Stimulated activated CD4-positive, alpha-beta T cell treated with anti-CD3 and anti-CD28 coated beads, Interleukin-2, amount 100 ng/mL, for 48 hours (primary cell): ENCODE measurements at regions not wholly inside any gene's neighbourhood (a gene's known extent, or its start where the extent isn't known, plus 50 kb on each side); places are given as distances from the start of the nearest gene placed in this dataset.
"Not testable (repeated sequence)": the region's sequence is repeated elsewhere in the genome, so short reads cannot be mapped to it uniquely, and the experiment has no call there.

Source experiments
- DNase-seq, 2 donors: peaks; one replicate each; pipeline ENCODE4 v3.0.0-alpha.2; 2020

DNA sequence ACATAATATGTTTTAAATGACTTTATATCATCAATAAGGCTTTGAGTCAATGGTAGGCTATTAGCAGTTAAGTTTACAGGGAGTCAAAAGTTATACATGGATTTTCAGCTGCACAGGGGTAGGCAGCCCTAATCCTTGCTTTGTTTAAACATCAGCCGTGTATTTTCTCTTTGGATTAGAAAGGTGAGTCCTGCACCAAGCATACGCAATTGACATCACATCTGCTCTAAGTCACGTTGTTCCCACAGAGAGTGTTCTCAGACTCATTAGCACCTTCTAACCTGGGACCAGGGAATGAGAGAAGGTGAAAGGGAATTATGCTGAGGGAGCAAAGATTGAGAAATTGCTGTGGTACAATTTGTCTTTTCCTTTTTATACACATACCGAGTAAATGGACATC lies 148.6 kb upstream of the ZNF804B start:
- DNase-seq: no peak

DNA sequence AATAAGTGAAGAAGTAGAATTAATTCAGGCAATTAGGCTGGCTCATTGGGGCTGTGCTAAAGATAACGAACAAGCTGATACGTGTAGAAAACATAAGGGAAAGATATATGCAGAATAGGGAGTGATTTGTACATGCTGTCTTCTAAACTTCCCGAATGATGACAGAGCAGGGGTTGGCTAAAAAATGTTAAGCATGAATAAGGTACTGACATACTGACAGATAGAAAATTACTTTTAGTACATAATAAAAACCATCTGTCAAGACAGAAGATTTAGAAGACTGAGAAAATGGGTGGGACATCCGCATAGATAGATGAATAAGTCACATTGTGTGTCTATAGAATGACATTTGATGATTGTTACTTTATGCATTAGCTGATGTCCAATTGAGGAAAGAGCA lies 158.8 kb upstream of the ZNF804B start:
- no peak for DNase-seq

DNA sequence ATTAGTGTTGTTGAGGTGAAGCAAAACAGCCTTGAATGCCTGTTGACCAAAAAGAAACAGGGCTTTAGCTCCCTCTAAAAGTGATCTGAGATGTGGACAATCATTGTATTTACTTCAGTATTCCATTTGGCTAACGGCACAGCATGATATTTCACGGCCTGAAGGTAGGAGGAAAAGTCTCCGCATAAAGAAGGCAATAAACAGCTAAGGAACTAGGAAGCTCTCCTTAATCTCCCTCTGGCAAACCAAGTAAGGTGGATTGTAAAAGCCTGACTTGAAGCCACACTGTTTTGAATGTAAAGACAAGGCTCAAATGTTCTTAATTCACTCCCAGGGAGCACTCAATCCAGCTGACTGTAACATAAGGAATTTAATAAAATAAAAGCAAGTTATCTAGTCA lies 160.0 kb upstream of the ZNF804B start:
- DNase-seq: no peak

DNA sequence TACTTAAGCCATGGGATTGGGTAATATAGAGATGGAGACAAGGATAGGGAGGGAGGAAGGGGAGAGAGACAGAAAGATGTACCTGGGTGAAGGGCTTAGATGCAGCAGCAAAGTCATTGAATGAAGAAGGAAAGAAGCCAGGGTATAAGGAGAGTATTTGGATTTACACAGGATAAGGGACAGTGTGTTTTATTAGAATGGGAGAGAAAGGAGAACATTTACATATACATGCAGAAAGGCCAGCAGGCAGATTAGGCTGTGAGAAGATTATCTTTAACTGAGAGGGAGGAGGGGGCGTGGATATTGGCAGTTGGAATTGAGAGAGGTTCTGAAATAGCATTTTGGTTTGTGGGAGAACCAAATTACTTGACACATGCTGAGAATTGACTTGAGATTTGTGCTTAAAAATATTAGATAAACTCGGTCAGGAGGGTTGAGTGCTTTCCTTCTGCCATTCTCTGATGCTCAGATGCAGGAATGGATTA lies 161.5 kb upstream of the ZNF804B start:
- DNase-seq: no peak

DNA sequence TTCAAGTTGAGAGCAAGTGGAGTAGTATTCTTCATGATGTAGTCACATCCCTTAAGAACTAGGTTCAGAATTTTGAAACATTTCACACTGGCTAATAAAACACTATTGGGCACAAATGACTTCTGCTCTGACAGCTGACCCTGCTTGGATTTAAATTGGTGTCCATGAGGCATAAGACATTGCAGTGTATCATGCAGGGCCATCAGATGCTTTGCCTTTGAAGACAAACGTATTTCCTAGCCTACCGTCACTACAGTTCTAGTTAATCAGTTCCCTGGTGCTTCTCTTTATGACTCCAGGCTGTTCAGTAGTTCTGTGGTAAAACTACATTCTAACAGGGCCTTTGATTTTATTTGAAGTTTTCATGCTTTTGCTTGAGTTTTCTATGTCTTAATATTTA lies 168.5 kb upstream of the ZNF804B start:
- DNase-seq: no peak

DNA sequence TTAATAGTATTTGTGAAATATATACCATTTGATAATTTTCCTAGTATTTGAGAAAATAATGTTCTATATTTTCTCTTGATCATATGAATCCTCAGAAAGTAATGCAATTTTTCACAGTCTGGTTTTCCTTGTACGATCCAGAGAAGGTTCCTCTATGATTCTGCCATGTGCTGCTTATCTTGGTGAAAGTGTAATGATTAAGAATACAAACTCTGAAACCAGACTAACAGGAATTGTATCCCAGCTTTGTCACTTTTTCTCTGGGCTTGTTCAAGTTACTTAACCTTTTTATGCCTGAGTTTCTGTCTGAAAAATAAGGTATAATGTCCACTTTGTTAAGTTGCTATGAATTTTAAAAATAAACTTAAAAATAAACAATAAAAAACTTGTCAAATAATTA lies 169.6 kb upstream of the ZNF804B start:
- DNase-seq: no peak

DNA sequence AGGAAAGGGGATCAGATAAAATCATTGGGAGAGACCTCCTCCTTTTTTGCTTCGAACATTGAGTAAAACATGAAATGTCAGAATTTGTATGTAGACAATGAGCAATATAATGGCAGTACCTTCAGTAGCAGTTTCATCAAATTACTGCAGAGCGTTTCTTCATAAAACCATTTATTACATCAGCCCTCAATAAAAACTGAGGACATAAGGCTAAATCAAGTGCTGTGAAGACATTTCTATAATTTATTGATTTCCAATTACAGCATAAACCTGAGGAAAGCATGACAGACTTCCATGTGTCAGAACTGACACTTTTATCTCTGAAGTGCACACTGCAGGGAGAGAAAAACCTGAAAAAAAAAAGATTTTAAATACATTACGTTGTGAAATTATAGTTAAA lies 172.6 kb upstream of the ZNF804B start:
- DNase-seq: no peak

DNA sequence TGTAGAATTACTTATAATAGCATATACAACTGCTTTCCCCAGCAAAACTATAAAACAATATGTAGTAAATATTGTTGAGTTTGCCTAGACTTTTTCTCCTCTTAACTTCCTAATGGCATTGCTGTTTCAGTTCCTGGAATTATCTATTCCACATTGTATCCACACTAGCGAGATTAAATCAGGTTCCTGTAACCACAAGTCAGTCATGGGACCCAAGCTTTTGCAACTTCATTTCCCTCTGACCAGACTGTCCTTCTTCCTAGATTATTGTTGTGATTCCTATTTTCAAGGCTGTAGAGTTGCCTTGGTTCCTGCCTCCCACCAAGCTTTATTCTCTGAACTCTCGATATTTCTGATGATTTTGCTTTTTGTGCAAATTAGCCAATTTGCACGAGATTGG lies 173.3 kb upstream of the ZNF804B start:
- no peak for DNase-seq

DNA sequence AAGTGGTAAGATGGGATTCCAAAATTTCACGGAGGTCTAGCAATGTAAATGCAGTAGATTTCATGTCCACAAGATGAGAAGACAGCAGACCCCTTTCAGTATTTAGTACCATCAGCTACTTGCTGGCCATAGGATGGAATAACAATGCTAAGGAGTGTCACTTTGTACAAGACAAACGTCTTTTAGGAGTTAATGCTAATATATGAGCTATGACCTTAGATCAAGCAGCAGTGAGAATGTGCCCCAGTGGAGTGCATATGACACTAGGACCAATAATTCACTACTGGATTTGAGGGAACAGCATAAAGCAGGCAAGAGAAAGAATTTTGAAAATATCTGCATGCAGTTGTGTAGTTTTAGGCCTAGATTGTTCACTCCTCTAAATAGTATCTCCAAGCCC lies 182.8 kb upstream of the ZNF804B start:
- DNase-seq: no peak

DNA sequence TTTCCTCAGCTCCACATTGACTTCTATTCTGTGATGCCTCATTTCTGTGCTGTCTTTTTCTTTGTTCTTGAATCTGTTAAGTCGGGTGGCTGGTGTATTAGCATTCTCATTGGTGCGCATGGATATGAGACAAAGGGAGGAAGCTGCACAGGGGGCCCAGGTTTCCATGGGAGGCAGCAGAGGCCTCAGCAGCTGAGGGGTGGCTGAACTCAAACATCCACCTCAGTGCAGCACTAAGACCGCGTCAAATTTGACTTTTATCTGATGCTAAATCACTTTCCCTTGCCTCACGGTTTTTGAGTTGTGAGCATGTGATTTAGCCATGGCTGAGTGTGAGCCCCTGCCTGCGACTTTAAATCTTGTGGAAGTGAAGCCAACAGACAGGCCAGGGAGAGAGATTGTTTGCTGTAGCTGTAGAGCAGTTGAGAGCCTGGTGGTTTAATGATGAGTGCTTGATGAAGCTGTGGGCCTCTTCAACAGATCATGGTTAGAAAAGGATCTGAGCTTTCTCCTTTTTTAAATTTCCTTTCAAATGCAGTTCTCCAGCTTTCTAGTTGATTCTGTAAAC lies 193.3 kb upstream of the ZNF804B start:
- no peak for DNase-seq

DNA sequence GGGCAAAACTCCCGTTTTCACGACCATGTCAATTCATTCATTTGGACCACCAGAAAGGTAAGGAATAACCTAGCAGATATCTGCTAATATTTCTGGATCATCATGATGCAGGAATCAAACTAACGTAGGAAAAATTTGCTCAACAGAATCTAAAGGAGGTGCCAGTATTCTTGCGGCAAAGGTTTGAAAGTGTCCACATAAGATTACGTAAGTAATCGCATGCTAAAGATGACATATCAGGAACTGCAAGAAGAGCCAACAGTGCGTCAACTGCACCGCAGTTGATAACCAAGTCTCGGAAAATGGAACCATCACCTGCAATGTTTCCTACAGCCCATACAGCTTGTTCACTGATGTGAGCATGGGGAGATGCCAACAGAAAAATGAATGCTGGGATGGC lies 194.1 kb upstream of the ZNF804B start:
- DNase-seq: no peak

DNA sequence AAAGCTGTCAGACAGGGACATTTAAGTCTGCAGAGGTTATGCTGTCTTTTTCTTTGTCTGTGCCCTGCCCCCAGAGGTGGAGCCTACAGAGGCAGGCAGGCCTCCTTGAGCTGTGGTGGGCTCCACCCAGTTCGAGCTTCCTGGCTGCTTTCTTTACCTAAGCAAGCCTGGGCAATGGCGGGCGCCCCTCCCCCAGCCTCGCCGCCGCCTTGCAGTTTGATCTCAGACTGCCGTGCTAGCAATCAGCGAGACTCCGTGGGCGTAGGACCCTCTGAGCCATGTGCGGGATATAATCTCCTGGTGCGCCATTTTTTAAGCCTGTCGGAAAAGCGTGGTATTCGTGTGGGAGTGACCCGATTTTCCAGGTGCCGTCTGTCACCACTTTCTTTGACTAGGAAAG lies 203.1 kb upstream of the ZNF804B start:
- not testable (repeated sequence) for DNase-seq

DNA sequence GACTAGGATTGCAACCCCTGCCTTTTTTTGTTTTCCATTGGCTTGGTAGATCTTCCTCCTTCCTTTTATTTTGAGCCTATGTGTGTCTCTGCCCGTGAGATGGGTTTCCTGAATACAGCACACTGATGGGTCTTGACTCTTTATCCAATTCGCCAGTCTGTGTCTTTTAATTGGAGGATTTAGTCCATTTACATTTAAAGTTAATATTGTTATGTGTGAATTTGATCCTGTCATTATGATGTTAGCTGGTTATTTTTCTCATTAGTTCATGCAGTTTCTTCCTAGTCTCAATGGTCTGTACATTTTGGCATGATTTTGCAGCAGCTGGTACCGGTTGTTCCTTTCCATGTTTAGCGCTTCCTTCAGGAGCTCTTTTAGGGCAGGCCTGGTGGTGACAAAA lies 204.7 kb upstream of the ZNF804B start:
- DNase-seq: not testable (repeated sequence)

DNA sequence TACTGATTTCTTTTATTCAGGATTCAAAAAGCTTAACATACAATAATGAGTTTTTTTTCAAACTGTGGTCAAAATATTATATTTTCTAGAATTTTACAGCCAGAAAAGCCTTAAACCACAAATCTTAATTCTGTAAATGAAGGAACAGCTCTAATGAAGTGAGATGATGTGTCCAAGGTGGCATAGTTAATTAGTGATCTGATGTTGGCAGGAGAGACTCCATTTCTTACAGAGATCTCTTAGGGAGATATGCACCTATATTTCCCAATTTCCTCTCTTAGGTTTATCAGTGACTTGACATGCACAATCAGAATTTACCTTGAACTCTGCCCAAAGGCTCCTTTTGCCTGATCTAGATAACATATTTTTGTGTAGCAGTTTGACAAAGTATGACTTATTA lies 211.1 kb upstream of the ZNF804B start:
- no peak for DNase-seq

DNA sequence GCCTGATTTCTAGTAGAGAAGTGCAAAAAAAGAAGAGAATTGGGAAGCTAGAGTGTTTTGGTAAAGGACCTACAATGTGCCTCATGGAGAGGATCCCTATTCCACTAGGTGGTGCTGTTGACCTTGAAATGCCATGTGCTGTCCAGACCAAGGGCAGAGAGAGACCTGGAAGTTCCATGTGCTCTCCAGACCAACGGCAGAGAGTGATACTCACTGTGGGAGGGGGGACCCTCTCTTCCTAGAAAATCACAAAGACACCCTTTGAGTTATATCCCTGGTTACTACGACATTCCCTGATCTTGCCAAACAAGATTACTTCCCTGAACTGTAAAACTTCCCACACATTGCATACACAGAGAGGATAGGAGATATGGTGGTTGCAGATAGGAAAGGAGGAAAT lies 212.7 kb upstream of the ZNF804B start:
- peak in 1 of 2 donors; percentile 10 for DNase-seq

DNA sequence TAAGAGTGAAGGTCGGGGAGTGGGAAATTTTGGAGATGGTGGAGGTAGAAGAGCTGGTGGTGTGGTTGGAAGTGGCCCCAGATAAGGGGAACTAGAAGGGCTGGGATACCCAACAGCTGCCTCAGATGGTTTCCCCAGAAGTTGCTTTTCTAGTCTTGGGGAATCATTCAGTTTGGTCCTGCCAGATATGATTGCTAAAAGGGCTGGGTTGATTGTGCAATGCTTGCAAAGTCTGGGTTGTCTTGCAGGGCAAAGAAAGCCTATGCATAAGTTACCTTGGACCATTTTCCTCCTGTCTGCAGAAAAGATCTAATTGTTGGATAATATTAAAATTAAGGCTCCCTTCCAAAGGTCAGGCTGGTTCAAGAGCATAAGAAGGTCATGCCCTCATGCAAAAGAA lies 213.8 kb upstream of the ZNF804B start:
- DNase-seq: no peak

DNA sequence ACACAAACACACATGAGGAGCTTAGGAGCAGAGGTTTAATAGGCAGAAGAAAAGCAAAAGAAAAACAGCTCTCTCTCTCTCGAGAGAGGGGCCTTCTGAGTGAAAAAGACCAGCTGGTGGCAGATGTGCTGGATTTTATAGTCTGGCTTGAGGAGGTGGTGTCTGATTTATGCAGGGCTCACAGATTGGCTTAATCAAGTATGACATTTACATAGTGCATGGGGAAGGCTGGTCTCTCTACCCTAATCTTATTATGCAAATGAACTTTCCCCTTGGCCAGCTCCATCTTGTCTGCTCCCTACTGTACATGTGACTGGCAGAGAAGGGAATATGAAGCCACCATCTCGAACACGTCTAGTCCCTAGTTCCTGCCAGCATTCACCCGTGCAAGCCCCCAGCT lies 219.5 kb upstream of the ZNF804B start:
- DNase-seq: no peak

DNA sequence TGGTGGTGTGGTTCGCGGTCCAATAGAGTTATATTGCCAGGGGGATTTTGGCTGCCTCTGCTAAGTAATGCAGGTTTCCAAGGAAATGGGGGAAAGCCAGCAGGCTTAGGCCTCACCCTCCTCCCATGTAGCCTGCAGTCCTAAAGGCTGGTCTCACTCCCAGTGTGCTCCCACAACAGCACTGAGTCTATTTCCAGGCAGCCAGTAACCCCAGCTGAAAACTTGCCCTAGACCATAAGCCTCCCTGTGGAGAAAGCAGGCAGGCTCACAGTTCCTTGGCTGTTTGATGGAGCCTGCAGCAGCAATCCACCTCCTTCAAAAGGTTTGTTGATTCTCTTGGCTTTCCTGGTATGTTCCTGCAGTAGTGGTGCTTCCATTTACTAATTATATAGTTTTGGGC lies 220.0 kb upstream of the ZNF804B start:
- DNase-seq: no peak

DNA sequence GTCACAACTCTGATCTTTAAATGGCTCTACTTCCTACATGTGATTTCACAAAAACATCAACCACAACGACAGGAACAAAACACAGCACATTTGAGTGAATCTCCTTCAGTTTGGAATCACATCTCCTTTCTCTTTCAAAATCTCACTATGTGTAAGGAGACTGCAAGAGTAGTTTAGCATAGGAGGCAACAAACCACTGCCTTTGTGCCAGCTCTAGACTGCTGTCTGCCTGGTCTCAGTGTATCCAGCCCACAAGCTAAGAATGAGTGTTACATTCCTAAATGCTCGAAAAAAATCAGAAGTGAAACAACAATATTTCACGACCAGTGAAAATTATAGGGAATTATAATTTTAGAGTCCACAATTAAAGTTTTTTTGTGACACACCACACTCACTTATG lies 217.0 kb upstream of the STEAP4 start:
- DNase-seq: no peak

DNA sequence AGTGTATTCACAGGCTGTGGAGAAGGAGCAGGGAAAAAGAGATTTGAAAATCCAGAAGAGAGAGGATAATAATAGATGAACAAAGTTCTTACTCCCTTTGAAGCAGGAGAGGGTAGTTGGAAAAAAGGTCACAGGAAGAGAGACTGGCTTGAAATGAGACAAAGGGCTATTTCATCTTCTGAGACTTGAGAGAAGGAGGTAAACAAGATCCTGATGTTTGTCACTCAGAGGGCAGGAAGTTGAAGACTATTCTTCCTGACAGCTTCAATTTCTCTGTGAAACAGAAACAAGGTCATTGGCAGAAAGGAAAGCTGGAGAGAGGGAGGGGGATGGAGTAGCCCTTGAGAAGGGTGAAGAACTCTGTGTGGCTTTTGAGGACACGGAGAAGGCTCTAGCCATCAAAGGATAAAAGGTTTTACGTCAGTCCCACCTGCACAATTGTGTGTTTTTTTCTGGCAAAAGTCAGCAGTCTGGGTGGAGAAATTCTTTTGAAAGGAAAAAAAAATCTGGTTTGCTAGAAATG lies 216.1 kb upstream of the STEAP4 start:
- no peak for DNase-seq

DNA sequence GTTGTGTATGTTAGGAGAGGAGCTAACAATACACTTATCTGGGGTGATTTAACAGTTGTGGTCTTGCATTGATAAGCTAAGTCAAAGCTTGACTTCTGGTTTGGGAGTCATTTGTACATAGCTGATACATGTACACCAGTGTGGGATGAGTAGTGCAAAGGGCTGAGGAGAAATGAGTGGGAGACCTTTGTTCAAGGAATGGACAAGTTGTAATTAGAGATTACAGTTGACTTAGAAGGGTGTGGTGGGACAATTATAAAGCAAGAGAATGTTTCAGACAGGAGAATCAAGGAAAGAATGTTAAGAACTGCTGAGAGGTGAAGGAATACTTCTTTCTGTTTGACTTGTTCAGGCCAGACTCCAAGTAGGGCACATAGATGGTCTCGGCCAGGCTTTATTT lies 209.7 kb upstream of the STEAP4 start:
- DNase-seq: no peak

DNA sequence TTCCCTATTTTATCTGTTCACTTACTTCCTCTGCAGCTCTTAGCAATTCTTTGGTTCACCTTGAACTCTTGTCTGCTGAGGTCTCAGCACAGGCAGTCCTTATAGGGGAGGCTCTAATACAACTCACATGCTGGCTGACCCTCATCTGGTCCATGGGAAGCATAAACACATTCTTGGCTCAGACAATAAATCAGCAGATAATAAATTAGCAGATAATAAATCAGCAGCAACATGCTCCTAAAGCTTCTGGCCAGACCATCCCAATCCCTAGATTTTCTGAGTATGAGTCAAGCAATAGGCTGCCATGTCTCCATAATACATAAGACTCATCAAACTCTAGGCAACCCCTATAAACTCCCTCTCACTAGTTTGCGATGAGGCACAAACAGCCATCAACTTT lies 208.6 kb upstream of the STEAP4 start:
- DNase-seq: no peak

DNA sequence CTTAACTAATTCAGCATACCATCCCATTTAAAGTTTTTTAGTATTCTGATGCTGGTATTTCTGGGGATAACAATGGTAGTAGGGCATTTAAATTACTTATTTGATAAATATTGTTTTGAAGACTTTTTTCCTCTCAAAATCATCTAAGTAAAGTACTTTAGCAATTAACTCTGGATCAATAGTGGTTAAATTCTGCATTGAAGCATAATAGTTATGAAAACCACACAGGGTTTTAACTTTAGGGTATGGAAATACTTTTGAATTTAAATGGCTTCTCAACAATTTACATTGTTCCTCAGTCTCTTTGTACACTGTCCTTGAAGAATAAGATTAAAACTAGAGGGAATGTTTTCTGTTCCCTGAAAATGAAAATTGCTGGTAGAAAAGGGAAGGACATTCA lies 202.6 kb upstream of the STEAP4 start:
- no peak for DNase-seq

DNA sequence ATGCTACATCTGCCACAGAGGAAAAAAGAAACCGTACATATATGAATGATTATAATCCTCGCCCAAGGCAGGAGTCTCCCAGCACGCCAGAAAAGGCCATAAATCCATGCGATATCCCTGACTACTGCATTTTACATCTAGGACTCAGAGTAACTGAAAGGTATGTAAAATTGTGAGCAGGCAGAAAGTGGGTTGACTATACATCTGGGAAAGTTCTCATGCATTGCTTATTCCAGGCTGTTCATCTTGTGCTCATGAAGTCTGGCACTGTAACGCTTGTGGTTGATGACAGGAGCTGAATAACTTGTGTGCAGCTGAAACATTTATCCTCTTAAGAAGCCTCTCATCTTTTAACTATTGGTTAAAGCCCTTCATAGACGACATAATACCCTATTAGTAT lies 193.4 kb upstream of the STEAP4 start:
- DNase-seq: no peak

DNA sequence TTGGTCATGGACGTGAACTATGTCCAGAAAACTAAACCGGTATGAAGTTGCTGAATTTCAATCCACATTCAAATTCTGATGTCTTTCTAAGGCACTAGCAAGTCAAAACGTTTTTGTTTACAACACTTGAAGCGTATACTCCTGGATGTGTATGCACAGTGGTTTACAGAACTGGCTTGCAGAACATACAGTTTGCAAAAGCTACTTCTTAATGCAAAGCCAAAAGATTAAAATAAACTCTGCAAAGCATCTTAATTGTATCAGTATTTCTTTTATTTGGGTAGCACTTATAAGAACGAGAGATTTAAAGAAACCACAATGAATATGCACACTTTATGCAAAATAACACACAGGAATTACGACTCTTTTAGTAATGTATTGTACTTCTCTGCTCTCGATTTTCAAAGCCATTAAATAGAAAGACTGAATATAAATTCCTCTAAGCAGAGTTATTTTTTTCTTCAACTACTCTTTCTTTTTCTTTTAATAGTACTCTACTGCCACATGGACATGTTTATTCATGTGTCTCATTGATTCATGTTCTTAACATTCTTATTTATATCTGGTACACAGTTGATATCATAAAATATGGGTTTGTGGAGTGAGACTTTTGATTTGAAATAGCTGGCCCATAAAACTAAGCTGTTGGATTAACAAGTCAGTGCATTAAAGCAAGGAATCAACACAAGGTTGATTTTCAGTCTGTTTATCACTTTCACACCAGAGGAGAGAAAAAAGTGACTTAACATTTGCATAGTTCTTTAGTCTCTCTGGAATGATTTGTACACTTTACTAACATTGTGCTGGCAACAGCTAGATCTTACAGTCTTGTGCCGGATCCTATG lies 189.4 kb upstream of the STEAP4 start:
- no peak for DNase-seq
